OCI-M2 (cell line): ENCODE measurements at regions not wholly inside any gene's neighbourhood (a gene's known extent, or its start where the extent isn't known, plus 50 kb on each side); places are given as distances from the start of the nearest gene placed in this dataset.

Experiments used
- DNase-seq: peaks from one replicate; lab custom pipeline; 2025; ENCODE audit not compliant: unreplicated experiment; lab: John Stamatoyannopoulos, UW

DNA sequence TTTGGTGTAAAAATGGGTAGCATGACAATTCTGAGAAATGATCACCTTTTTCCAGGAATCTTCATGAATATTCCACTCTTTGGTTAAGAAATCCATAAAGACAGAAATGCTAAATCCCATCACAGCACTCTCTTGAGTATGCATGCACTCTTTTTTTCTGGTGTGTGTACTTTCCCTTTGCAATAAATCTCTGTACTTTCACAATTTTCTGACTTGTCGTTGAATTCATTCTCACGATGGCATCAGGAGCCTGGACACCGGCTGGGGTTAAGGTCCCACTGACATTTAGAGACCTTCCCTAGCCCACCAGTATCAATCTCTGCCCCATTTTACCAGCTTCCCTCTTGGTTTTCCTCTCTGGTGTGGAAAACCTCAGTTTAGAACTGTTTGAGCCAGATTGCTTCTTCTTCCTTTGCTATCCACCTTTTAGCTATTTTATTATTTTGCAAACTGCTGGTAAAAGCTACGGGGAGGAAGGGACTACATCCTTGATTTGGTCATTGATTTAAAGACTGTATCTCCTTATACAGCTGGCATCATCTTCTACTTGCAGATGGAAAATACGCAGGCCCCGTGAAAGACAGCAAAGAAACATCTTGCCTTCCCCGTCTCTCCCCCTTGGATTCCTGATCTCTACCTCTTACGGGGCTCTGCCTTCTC is 59.9 kb upstream of the ZFR start:
- DNase-seq, result no peak

DNA sequence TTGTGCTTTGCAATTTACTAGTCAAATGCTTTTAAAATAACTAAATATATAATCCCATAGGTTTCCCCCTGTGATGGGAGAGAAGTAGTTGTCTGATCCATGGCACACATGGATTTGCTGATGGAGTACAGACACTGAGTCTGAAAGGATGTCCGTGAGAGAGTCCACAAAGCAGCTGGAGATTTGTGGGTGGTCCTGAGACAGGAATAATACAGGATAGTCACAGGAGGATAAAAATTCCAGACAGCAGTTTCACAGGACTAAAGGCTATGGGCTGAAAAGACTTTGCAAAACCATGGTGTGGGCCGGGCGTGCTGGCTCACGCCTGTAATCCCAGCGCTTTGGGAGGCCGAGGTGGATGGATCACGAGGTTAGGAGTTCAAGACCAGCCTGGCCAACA is 58.7 kb upstream of the ZFR start:
- no peak for DNase-seq

DNA sequence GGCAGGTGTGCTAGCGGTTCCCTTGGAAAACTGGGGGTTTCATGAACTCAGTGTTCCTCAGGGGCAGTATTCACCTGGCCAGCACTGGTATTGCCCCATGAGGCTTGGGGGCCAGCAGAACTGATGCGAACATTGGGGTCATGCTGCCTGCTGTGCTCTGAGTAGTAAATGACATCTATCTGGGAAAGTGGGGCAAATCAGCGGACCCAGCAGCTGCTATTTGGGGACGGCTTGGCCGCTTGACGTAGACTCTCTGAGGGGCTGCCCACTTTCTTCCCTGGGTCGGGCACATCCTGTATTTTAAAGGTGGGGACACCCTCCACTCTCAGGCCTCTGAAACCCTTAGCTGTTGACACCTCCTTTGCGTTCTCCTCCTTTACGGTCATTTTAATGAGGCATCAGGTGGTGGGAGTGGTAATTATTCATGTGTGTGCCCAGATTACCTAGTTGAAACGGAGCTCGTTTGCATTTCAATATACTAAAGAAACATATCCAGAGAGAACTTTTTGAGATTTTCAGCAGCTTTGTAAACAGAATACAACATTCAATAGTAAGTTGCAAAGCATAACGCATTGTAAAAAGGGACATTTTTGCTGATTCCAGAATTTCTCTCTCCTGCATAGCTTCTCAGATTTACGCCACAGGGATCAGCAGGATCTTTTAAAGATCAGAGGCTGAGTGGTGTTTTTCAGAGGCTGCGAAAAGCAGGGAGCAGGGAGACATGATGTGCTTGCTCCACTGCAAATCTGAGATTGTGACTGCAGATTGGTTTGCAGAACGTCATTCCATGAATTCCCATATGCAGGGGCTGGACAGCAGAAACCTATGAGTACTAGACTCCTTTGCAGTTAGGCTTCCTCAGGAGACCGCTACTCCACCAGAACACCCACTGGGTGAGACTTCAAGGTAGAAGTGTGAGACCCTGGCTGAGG is 56.8 kb upstream of the ZFR start:
- DNase-seq, result no peak

DNA sequence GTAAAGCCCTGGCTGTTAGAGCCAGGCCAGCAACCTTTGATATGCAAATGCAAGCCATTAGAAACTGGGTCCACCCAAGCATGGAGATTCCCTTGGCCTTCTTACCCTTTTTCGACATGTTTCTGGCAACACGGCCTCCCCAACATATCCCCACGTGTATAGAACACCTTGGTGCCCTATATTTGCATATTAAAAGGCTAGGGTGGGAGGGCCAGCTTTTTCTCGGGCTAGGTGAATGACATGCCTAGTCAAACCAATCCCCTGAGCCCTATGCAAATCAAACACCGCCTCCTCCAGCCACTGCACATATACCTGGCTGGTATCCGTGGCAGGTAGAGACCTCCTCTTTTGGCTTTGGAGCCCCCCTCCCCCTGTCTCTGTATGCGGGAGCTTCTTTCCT is 55.6 kb upstream of the ZFR start:
- DNase-seq, result no peak

DNA sequence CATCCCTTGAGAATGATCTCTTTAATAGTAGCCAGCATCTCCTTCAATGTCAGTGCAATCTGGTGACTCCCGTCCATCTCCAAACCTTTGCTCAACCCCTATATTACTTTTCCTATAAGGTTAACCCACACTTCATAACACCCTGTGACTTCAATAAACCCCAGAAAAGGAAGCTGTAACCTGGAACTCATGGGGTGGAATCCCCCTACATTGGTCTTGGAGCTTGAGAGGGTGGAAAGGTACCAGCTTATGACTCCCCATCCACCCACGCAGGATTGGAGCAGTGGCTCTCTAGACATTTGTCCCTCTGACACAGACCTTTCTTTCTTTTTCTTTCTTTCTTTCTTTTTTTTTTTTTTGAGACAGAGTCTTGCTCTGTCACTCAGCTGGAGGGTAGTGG is 54.7 kb upstream of the ZFR start:
- DNase-seq, result no peak

DNA sequence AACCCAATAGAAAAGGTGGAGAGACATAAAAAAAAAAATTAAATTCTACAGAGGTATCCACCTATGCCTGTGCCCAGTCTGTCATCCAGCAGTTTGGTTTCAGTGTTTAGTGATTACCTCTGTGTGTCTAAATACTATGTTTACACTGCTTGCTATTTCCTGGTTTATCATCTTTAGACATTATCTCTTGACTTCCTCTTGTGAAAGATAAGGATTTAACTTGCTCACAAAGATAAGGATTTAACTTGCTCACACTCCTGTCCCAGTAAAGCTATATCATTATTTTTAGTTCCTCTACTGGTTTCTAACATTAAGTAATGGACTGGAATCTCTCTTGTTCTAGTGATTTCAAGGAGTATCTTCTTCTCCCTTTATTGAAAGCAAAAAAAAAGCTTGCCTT is 53.9 kb upstream of the ZFR start:
- DNase-seq, result no peak

DNA sequence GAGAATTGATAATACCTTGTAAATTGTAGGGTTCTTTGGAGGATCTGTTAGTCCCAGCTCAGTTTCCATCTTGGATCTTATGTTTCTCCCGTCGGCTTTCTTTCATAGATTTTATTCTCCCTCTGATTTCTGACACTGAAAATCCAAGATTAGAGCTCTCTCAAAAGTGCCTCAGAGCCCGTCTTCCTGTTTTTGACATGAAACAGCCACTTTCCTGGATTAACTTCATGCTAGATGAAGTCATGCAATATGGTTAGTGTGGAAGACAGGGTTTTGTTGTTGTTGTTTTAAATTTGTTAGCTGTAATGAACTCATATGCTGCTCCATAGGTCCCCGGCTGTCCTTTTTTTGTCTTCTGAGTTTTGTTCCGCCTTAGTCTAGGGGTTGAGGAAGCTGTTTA is 51.6 kb upstream of the ZFR start:
- DNase-seq, result no peak

DNA sequence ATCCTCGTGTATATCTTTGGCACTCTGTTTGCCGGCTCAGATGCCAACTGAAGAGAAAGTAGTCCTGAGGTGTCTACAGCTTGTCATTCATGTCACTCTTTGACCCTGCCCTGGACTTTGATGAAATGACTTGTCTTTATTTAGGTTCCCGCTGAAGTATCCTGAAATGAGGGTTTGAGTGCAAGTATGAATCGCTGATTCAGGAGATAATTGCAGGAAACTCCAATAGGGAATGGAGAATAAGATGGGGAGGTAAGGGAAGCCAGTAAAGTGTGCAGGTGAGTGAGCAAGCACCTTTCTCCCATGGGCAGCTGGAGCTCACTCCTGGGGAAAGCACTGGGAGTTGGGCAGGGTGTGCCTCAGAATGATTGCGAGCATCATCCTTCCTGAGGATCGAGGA is 50.3 kb upstream of the ZFR start:
- no peak for DNase-seq
